ENCODE measurements at regions not wholly inside any gene's neighbourhood (a gene's known extent, or its start where the extent isn't known, plus 50 kb on each side); places are given as distances from the start of the nearest gene placed in this dataset.

GRCh38 chr21:28554660-28555475 lies 437.8 kb downstream of the LTN1 start:
- H3K27ac Mint-ChIP-seq (ENCODE audit: low read depth, unreplicated experiment), result no peak overlapping the region
- intact Hi-C loops (cut with micrococcal nuclease), result no loop called here
- no peaks in the 10 kb centered on the region for H3K27me3 Mint-ChIP-seq (ENCODE audit: insufficient read depth, unreplicated experiment)
- CTCF ChIA-PET, result interaction anchor here (0.7 to 1.0 kb wide), 2 partner anchors 179 to 191 kb away, joined by 3 read pairs; no protein-coding TSS in a partner anchor
- BruUV-seq (replicated peaks), result no TSS peak
- no peak for TF ChIP-seq CTCF (IDR thresholded peaks at IDR 0.05; ENCODE audit: unreplicated experiment)
- H3K4me3 Mint-ChIP-seq (ENCODE audit: unreplicated experiment), result no peak overlapping the region
- H3K4me1 Mint-ChIP-seq (ENCODE audit: insufficient read depth, unreplicated experiment), result no peaks in the 10 kb centered on the region
- no peak for DNase-seq (ENCODE audit: unreplicated experiment)
- peaks cover 7% of the 10 kb centered on the region for H3K9me3 Mint-ChIP-seq (ENCODE audit: unreplicated experiment)
- POLR2A ChIA-PET, result no interaction called here
- H3K36me3 Mint-ChIP-seq (ENCODE audit: insufficient read depth, unreplicated experiment), result peaks cover 6% of the 10 kb centered on the region

GRCh38 chr21:28550057-28550825 lies 442.4 kb downstream of the LTN1 start:
- no peak for DNase-seq (ENCODE audit: unreplicated experiment)
- Mint-ChIP-seq H3K4me3 (ENCODE audit: unreplicated experiment) (no peak overlapping the region), H3K27ac (ENCODE audit: low read depth, unreplicated experiment) (no peak overlapping the region), H3K36me3 (ENCODE audit: insufficient read depth, unreplicated experiment) (peaks cover 1% of the 10 kb centered on the region), H3K4me1 (ENCODE audit: insufficient read depth, unreplicated experiment) (no peaks in the 10 kb centered on the region), H3K27me3 (ENCODE audit: insufficient read depth, unreplicated experiment) (no peaks in the 10 kb centered on the region), H3K9me3 (ENCODE audit: unreplicated experiment) (no peaks in the 10 kb centered on the region)
- ChIA-PET CTCF (interaction anchor here (0.5 to 1.1 kb wide), 4 partner anchors 24 to 132 kb away, joined by 3 to 5 read pairs (median 3); no protein-coding TSS in a partner anchor), POLR2A (interaction anchor here (1.5 kb wide), 1 partner anchor 10 kb away, joined by 3 read pairs; no protein-coding TSS in a partner anchor)
- intact Hi-C loops (cut with micrococcal nuclease), result no loop called here
- TF ChIP-seq CTCF (IDR thresholded peaks at IDR 0.05; ENCODE audit: unreplicated experiment), result no peak
- no TSS peak for BruUV-seq (replicated peaks)

GRCh38 chr21:28548291-28548690 lies 444.4 kb downstream of the LTN1 start:
- no TSS peak for BruUV-seq (replicated peaks)
- DNase-seq (ENCODE audit: unreplicated experiment), result no peak
- Mint-ChIP-seq H3K4me3 (ENCODE audit: unreplicated experiment) (no peak overlapping the region), H3K9me3 (ENCODE audit: unreplicated experiment) (no peaks in the 10 kb centered on the region), H3K4me1 (ENCODE audit: insufficient read depth, unreplicated experiment) (no peaks in the 10 kb centered on the region), H3K27ac (ENCODE audit: low read depth, unreplicated experiment) (no peak overlapping the region), H3K27me3 (ENCODE audit: insufficient read depth, unreplicated experiment) (no peaks in the 10 kb centered on the region), H3K36me3 (ENCODE audit: insufficient read depth, unreplicated experiment) (no peaks in the 10 kb centered on the region)
- no peak for TF ChIP-seq CTCF (IDR thresholded peaks at IDR 0.05; ENCODE audit: unreplicated experiment)
- POLR2A ChIA-PET, result no interaction called here
- CTCF ChIA-PET, result no interaction called here
- intact Hi-C loops (cut with micrococcal nuclease), result no loop called here

GRCh38 chr21:28547766-28548165 lies 444.9 kb downstream of the LTN1 start:
- BruUV-seq (replicated peaks), result no TSS peak
- no peak for DNase-seq (ENCODE audit: unreplicated experiment)
- no peak for TF ChIP-seq CTCF (IDR thresholded peaks at IDR 0.05; ENCODE audit: unreplicated experiment)

More at GRCh38 chr21:28547766-28548165, 444.9 kb downstream of the LTN1 start:
- Mint-ChIP-seq H3K27me3 (ENCODE audit: insufficient read depth, unreplicated experiment) (no peaks in the 10 kb centered on the region), H3K36me3 (ENCODE audit: insufficient read depth, unreplicated experiment) (no peaks in the 10 kb centered on the region), H3K27ac (ENCODE audit: low read depth, unreplicated experiment) (no peak overlapping the region), H3K4me1 (ENCODE audit: insufficient read depth, unreplicated experiment) (no peaks in the 10 kb centered on the region), H3K9me3 (ENCODE audit: unreplicated experiment) (no peaks in the 10 kb centered on the region), H3K4me3 (ENCODE audit: unreplicated experiment) (no peak overlapping the region)
- POLR2A ChIA-PET, result no interaction called here
- CTCF ChIA-PET, result interaction anchor here (1.3 kb wide), 1 partner anchor 21 kb away, joined by 3 read pairs; no protein-coding TSS in a partner anchor
- intact Hi-C loops (cut with micrococcal nuclease), result no loop called here

All from MCF 10A (cell line).